HepG2 (cell line): ENCODE measurements at regions not wholly inside any gene's neighbourhood (a gene's known extent, or its start where the extent isn't known, plus 50 kb on each side); places are given as distances from the start of the nearest gene placed in this dataset.
"Not testable (repeated sequence)": the region's sequence is repeated elsewhere in the genome, so short reads cannot be mapped to it uniquely, and the experiment has no call there.

Source experiments
- ATAC-seq: fragments of 200-7000 bp; cut with Tn5 transposase; 3 replicates; pipeline ENCODE4 v1.9.1; 2020; ENCODE audit warnings: mild to moderate bottlenecking, moderate library complexity
- BruUV-seq: library from RNA; stranded (reverse); fragments of 400-500 nt; replicated peaks from 2 replicates; lab custom pipeline; 2021; lab: Mats Ljungman, UMichigan
- CTCF ChIA-PET: fragments of 300-600 bp; formaldehyde crosslinking; extraction: SDS; loops from one replicate; lab custom pipeline; 2021; ENCODE audit warnings: low total read pairs, inconsistent platforms, low intra/inter-chr PET ratio; lab: Yijun Ruan, JAX
- POLR2A ChIA-PET: fragments of 350-600 bp; sonication (Branson Sonifier 250); formaldehyde crosslinking; loops from one replicate; lab custom pipeline; 2020; ENCODE audit warnings: antibody characterized with exemption, inconsistent platforms; lab: Yijun Ruan, JAX
- DNase-seq: peaks from one replicate; pipeline ENCODE4 v3.0.0-alpha.2; 2015; ENCODE audit warnings: low spot score
- FAIRE-seq: peaks from 3 replicates; lab custom pipeline; 2011; peaks lifted over from hg19 to GRCh38; lab: Jason Lieb, UNC
- H2AFZ ChIP-seq: one replicate; pipeline ENCODE4 v1.6.1; 2011; ENCODE audit warnings: low read length, inconsistent platforms
- H3K27ac ChIP-seq: fragments of 300-600 bp; 3 replicates; pipeline ENCODE4 v1.8.0; 2011; ENCODE audit warnings: mixed run types, mild to moderate bottlenecking, mixed read lengths, low read length, inconsistent platforms; ENCODE audit not compliant: insufficient read depth; ENCODE audit errors: extremely low read length
- H3K27me3 ChIP-seq, 2 experiments: fragments of 200-600 bp in 1 of 2; 2 replicates in 1 of 2; 3 replicates in 1 of 2; pipeline versions ENCODE4 v1.6.0 to v1.8.0; 2011; ENCODE audit warnings: low read length in 2 of 2, mild to moderate bottlenecking in 2 of 2, moderate library complexity in 2 of 2, inconsistent platforms in 1 of 2; ENCODE audit not compliant: insufficient read depth in 2 of 2, control insufficient read depth in 1 of 2
- H3K36me3 ChIP-seq, 2 experiments: fragments of 200-600 bp in 1 of 2; replicated peaks in 1 of 2; 2 replicates in 1 of 2; 3 replicates in 1 of 2; pipeline versions ENCODE4 v1.5.1 to v1.8.0; 2011; ENCODE audit warnings: low read length in 2 of 2, inconsistent platforms in 1 of 2; ENCODE audit not compliant: insufficient read depth in 2 of 2, control insufficient read depth in 1 of 2
- H3K4me1 ChIP-seq: 2 replicates; pipeline ENCODE4 v1.5.1; 2012; ENCODE audit warnings: low read length, inconsistent platforms; ENCODE audit not compliant: insufficient read depth
- H3K4me2 ChIP-seq: 2 replicates; pipeline ENCODE4 v1.6.0; 2011; ENCODE audit warnings: low read depth, low read length, inconsistent platforms
- H3K4me3 ChIP-seq, 3 experiments: fragments of 200-600 bp in 1 of 3; sonication (generic), shearing (Covaris generic) in 1 of 3; replicated peaks in 1 of 3; 2 replicates each; pipeline ENCODE4 v1.5.1; 2011 to 2016; ENCODE audit warnings: low read length in 3 of 3, inconsistent platforms in 2 of 3, low read depth in 2 of 3, mild to moderate bottlenecking in 2 of 3, control low read depth in 1 of 3, mixed read lengths in 1 of 3; ENCODE audit not compliant: insufficient read depth in 1 of 3
- H3K79me2 ChIP-seq: one replicate; pipeline ENCODE4 v1.6.1; 2011; ENCODE audit warnings: low read length, inconsistent platforms; ENCODE audit not compliant: insufficient read depth
- H3K9ac ChIP-seq: 2 replicates; pipeline ENCODE4 v1.6.0; 2011; ENCODE audit warnings: mild to moderate bottlenecking, low read depth, low read length, inconsistent platforms; ENCODE audit not compliant: insufficient read depth
- H3K9me3 ChIP-seq: 2 replicates; pipeline ENCODE4 v1.5.1; 2012; ENCODE audit warnings: mild to moderate bottlenecking, low read length
- H4K20me1 ChIP-seq: 2 replicates; pipeline ENCODE4 v1.6.0; 2011; ENCODE audit warnings: inconsistent platforms, mild to moderate bottlenecking, low read length, moderate library complexity; ENCODE audit not compliant: insufficient read depth
- CEBPG ChIP-seq: IDR thresholded peaks from 2 replicates; pipeline ENCODE4 v1.6.1; 2016
- CENPX ChIP-seq: sonication (generic); formaldehyde crosslinking; IDR thresholded peaks from 2 replicates; pipeline ENCODE4 v1.9.0; 2021; ENCODE audit warnings: mild to moderate bottlenecking, missing genetic modification reagents, moderate library complexity
- DNMT3B ChIP-seq: conservative IDR thresholded peaks from 2 replicates; pipeline ENCODE4 v1.6.1; 2016; ENCODE audit warnings: missing biosample characterization, control low read depth
- MTA1 ChIP-seq: sonication (generic); formaldehyde crosslinking; IDR thresholded peaks from 2 replicates; pipeline ENCODE4 v1.4.0; 2020; ENCODE audit warnings: missing genetic modification reagents, mild to moderate bottlenecking, borderline replicate concordance
- POGZ ChIP-seq: sonication (generic); formaldehyde crosslinking; IDR thresholded peaks from 2 replicates; pipeline ENCODE4 v1.4.0; 2020; ENCODE audit warnings: mild to moderate bottlenecking, missing genetic modification reagents
- SKI ChIP-seq: fragments of 450-650 bp; IDR thresholded peaks from one replicate; pipeline ENCODE4 v1.6.1; 2018; ENCODE audit warnings: mild to moderate bottlenecking; ENCODE audit not compliant: partially characterized antibody
- ZBTB40 ChIP-seq, 2 experiments: fragments of 450-650 bp in 1 of 2; sonication (generic) in 1 of 2; formaldehyde crosslinking in 1 of 2; IDR thresholded peaks; 2 replicates each; pipeline versions ENCODE4 v1.6.1 to v1.8.0; 2016 to 2022; ENCODE audit warnings: antibody characterized with exemption in 1 of 2, mild to moderate bottlenecking in 1 of 2, missing genetic modification reagents in 1 of 2
- ZNF296 ChIP-seq: sonication (generic); formaldehyde crosslinking; conservative IDR thresholded peaks from 2 replicates; pipeline ENCODE4 v1.5.0; 2020; ENCODE audit warnings: mild to moderate bottlenecking, missing genetic modification reagents
- ZNF883 ChIP-seq: sonication (generic); formaldehyde crosslinking; IDR thresholded peaks from 2 replicates; pipeline ENCODE4 v1.5.1; 2020; ENCODE audit warnings: mild to moderate bottlenecking, missing genetic modification reagents; ENCODE audit errors: not compliant biosample characterization
- WGBS: methylation state at CpG from one replicate; pipeline ENCODE4 v1.1.6; 2017; ENCODE audit warnings: low lambda C conversion rate; 5-methylcytosine and 5-hydroxymethylcytosine counted together
- in situ Hi-C: cut with HindIII; loops from 2 replicates; pipeline ENCODE4 v1.10.0; 2017; ENCODE audit warnings: low pct_unique_long_range_greater_than_20kb; ENCODE audit not compliant: extremely low pct_ligation_motif_present
- intact Hi-C: fragments of 100-400 bp; cut with micrococcal nuclease; formaldehyde crosslinking; loops from one replicate; pipeline ENCODE4 v1.10.0; 2022; ENCODE audit not compliant: unreplicated experiment

- TF ChIP-seq ZBTB40 (IDR thresholded peaks at IDR 0.05), result no peak
- TF ChIP-seq ZBTB40 (CRISPR knock-in tag; IDR thresholded peaks at IDR 0.05), result no peak
- no peak for TF ChIP-seq DNMT3B
- no peak for TF ChIP-seq ZNF296 (CRISPR knock-in tag)
- TF ChIP-seq SKI, result no peak
- TF ChIP-seq MTA1, result no peak
- no peak for TF ChIP-seq CEBPG (CRISPR knock-in tag)
- no peak for TF ChIP-seq POGZ (CRISPR knock-in tag)
- no peak for TF ChIP-seq ZNF883 (CRISPR knock-in tag)
- no peak for TF ChIP-seq CENPX (CRISPR knock-in tag)
Observed at GRCh38 chr10:121138918-121139317, 287.8 kb downstream of the WDR11 start (continued).

GRCh38 chr10:121145802-121146395 is 294.7 kb downstream of the WDR11 start:
- H2AFZ ChIP-seq, ATAC-seq, DNase-seq, CTCF ChIA-PET, H3K4me1 ChIP-seq, H3K4me3 ChIP-seq, intact Hi-C loops, POLR2A ChIA-PET, in situ Hi-C loops, H3K36me3 ChIP-seq, H3K27ac ChIP-seq, H3K79me2 ChIP-seq, H3K4me2 ChIP-seq, BruUV-seq, FAIRE-seq, H3K27me3 ChIP-seq, H3K9ac ChIP-seq, H4K20me1 ChIP-seq: not testable (repeated sequence)
- H3K9me3 ChIP-seq, result peaks cover 21% of the 10 kb centered on the region
- 3% methylated on average over 2 of the region's 2 CpGs for WGBS
